Posterior cingulate gyrus (tissue), 11 donors: ENCODE measurements at regions not wholly inside any gene's neighbourhood (a gene's known extent, or its start where the extent isn't known, plus 50 kb on each side); places are given as distances from the start of the nearest gene placed in this dataset.

ENCODE experiments used
- DNase-seq, 10 donors: peaks; one replicate each; pipeline versions ENCODE4 v3.0.0 to v3.0.0-alpha.2; 2020 to 2021; ENCODE audit warnings: mixed read lengths in 3 of 10
- intact Hi-C: fragments of 100-400 bp; cut with DNase I; formaldehyde crosslinking; loops from one replicate; pipeline ENCODE4 v1.15.1; 2023

GRCh38 chr1:222247811-222248310 is 300.0 kb downstream of the HHIPL2 start:
- intact Hi-C loops: no loop called here
- DNase-seq: no peak

- DNase-seq: no peak
- intact Hi-C loops: no loop called here
Observed at GRCh38 chr1:222247081-222247480, 300.8 kb downstream of the HHIPL2 start.

- intact Hi-C loops: no loop called here
- DNase-seq: no peak
Observed at GRCh38 chr1:222243902-222244301, 304.0 kb downstream of the HHIPL2 start.

GRCh38 chr1:222242492-222242891 is 305.4 kb downstream of the HHIPL2 start:
- intact Hi-C loops: no loop called here
- no peak for DNase-seq

- DNase-seq: no peak
- intact Hi-C loops: no loop called here
Observed at GRCh38 chr1:222241410-222241809, 306.5 kb downstream of the HHIPL2 start.

GRCh38 chr1:222240536-222241181 is 307.2 kb downstream of the HHIPL2 start:
- intact Hi-C loops: no loop called here
- DNase-seq: no peak

GRCh38 chr1:222239130-222239529 is 308.8 kb downstream of the HHIPL2 start:
- intact Hi-C loops: no loop called here

GRCh38 chr1:222234351-222234750 is 313.6 kb downstream of the HHIPL2 start:
- intact Hi-C loops: no loop called here

More at GRCh38 chr1:222239130-222239529, 308.8 kb downstream of the HHIPL2 start:
- DNase-seq: no peak

GRCh38 chr1:222233444-222234158 is 314.3 kb downstream of the HHIPL2 start:
- DNase-seq: no peak
- intact Hi-C loops: no loop called here

More at GRCh38 chr1:222234351-222234750, 313.6 kb downstream of the HHIPL2 start:
- no peak for DNase-seq

- no peak for DNase-seq
- intact Hi-C loops: no loop called here
Observed at GRCh38 chr1:222232842-222233241, 315.1 kb downstream of the HHIPL2 start.

- DNase-seq: no peak
- intact Hi-C loops: no loop called here
Observed at GRCh38 chr1:222229672-222230312, 318.1 kb downstream of the HHIPL2 start.

GRCh38 chr1:222225316-222225691 is 322.6 kb downstream of the HHIPL2 start:
- intact Hi-C loops: no loop called here
- DNase-seq: no peak

GRCh38 chr1:222224636-222225315 is 323.1 kb downstream of the HHIPL2 start:
- DNase-seq: no peak
- intact Hi-C loops: no loop called here

GRCh38 chr1:222224156-222224555 is 323.7 kb downstream of the HHIPL2 start:
- intact Hi-C loops: no loop called here
- no peak for DNase-seq

GRCh38 chr1:222223010-222223409 is 324.9 kb downstream of the HHIPL2 start:
- no peak for DNase-seq
- intact Hi-C loops: no loop called here

- intact Hi-C loops: no loop called here
- DNase-seq: no peak
Observed at GRCh38 chr1:222216255-222216754, 331.6 kb downstream of the HHIPL2 start.

GRCh38 chr1:222210776-222211175 is 337.1 kb downstream of the HHIPL2 start:
- no peak for DNase-seq
- intact Hi-C loops: no loop called here

GRCh38 chr1:222204475-222204874 is 343.4 kb downstream of the HHIPL2 start:
- intact Hi-C loops: no loop called here

GRCh38 chr1:222202831-222203230 is 345.1 kb downstream of the HHIPL2 start:
- DNase-seq: no peak
- intact Hi-C loops: no loop called here

More at GRCh38 chr1:222204475-222204874, 343.4 kb downstream of the HHIPL2 start:
- DNase-seq: no peak

- no peak for DNase-seq
- intact Hi-C loops: no loop called here
Observed at GRCh38 chr1:222196736-222197135, 351.2 kb downstream of the HHIPL2 start.

- intact Hi-C loops: no loop called here
Observed at GRCh38 chr1:222196288-222196687, 351.6 kb downstream of the HHIPL2 start.

More at GRCh38 chr1:222196288-222196687, 351.6 kb downstream of the HHIPL2 start:
- DNase-seq: peak in 1 of 10 donors; percentile 28
